GM18505 (cell line): ENCODE measurements at regions not wholly inside any gene's neighbourhood (a gene's known extent, or its start where the extent isn't known, plus 50 kb on each side); places are given as distances from the start of the nearest gene placed in this dataset.
"Not testable (repeated sequence)": the region's sequence is repeated elsewhere in the genome, so short reads cannot be mapped to it uniquely, and the experiment has no call there.

Experiments used
- ATAC-seq: cut with Tn5 transposase; IDR thresholded peaks from one replicate; pipeline ENCODE4 v1.9.1; 2021; ENCODE audit not compliant: unreplicated experiment
- POLR2A ChIP-seq: IDR thresholded peaks from 4 replicates; pipeline ENCODE4 v1.6.1; 2011; ENCODE audit warnings: borderline replicate concordance; ENCODE audit not compliant: insufficient read depth, insufficient read length; ENCODE audit errors: extremely low read depth

DNA sequence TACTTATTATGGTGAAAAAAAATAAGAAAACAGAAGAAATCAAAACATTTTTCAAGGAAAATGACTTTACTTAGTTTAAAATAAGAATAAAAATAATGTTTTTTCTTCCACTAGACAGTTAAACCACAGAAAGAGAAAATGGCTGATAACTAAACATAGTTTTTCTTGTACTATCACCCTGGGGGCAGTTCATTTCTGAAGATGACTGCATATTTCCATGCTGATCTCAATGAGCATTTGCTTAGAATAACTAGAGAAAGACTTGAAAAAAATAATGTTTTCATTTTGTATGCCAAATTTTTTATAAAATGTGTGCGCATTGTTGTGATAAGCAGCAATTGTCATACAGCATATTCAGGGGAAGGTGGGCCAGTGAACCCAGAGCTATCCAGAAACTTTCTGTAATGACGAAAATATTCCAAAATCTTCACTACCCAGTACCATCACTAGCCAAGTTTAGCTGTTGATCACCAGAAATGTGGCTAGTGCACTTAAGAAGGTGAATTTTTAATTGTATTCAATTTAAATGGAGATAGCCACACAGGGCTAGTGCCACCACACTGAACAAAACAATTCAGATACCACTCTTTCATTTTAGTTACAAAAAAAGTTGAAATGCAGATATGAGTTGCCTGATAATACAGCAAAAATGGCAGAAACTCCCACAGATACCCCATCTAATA, 513.4 kb upstream of the NETO1 start:
- TF ChIP-seq POLR2A, result no peak
- ATAC-seq, result no peak

DNA sequence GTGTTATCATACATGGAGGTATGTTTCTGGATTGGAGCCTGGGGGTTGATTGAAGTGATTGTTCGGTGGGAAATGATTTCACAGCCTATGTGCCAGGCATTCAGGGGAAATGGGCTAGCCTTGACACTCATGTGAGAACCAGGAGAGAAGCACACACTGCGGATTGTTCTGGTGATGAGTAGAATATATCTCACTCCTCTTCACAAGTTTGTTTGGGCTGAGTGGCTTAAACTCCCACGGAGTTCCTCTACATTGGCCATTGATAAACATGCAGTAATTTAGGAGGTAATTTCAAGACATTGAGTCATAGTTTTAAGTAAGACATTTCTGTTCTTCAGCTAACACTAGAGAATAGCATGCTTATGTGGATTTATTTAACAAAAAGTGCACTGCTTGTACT, 498.9 kb upstream of the NETO1 start:
- ATAC-seq, result no peak
- TF ChIP-seq POLR2A, result no peak

DNA sequence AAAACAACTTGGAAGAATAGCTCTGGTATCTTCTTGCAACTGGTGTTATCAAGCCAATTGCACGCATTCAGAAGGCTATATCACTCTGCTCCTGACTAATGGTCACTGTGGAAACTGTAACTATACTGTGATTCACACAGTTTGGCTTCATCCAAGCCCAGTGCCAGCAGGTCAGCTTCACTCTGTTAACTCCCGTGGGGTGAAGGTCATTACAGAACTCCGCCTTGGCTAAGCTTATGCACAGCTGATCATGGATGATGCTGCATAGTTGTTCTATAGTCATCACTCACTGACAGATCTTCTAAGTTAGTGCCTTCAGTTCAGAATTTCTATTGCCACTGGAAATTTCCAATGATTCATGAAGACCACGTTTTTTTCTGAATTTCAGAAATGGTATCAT, 497.2 kb upstream of the NETO1 start:
- no peak for TF ChIP-seq POLR2A
- no peak for ATAC-seq

DNA sequence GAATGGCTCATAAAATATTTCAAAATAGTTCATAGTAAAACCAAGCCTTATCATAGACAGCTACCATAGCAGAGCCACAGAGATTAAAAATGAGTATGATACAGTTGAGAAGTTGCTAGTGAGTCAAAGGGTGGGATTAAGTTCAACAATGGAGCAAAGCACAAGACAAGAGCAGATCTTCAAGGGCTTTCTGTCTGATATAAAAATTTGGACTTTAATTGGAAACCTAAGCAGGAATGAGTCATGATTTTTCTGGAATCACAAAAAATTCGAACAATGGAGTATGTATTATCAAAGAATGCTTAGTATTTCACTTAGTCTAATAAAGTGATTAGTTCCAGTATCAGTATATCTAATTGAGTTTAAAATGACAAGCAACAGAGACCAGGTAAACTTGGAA, 487.3 kb upstream of the NETO1 start:
- no peak for TF ChIP-seq POLR2A
- ATAC-seq, result no peak

DNA sequence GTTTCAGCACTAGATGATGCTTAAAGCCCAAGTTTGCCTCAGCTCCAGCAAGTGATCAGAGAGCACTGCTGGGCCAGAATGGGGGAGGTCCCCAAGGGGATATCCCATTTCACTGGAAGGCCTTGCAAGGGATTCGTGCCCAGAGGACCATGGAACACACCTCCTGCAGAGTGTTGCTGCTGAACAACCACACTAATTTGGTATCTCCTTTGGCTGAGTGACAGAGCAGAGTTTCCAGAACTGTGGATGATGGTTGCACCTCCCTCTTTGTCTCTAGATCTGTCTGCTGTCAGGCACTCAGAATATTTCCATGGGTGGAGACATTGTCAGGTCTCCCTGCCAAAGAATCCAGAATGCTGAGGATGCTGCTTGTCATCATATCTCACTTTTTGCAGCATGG, 484.8 kb upstream of the NETO1 start:
- no peak for TF ChIP-seq POLR2A
- no peak for ATAC-seq

DNA sequence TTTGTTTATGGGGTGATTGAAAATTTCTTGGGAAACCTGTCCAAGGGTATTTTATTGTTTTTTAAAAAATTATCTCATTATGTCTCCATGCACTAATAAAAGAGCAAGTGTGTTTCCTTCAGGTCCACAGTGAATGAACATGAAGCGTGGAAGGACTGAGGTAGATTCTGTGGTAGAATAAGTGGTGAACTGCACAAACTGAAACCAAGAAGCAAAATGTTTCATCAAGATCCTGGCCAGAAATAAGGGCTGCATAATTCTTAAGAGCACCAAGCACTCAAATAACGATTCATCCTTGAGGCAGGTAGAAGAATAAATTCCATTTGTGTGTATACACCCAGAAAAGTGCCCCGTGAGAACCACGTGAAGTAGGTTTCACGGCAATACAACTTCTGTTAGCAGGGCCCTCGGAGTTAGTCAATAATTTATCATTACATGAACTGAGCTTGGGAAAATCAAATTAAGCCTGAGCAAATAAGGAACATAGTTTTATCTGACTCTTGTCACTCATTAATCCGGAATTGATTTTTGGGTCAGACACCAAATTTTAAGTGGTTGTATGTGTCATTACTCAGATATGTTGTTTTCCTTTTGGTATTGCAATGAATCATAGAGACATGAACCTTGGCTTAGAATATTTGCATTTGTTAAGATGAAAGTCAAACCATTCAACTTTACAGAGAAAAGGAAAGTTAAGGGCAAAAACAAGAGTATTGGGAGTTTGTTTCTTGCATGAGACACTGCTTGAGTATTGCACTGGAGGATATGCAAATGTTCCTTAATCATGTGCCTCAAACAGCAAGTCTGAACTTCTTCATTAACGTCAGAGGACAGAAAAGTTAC, 472.6 kb upstream of the NETO1 start:
- ATAC-seq, result no peak

DNA sequence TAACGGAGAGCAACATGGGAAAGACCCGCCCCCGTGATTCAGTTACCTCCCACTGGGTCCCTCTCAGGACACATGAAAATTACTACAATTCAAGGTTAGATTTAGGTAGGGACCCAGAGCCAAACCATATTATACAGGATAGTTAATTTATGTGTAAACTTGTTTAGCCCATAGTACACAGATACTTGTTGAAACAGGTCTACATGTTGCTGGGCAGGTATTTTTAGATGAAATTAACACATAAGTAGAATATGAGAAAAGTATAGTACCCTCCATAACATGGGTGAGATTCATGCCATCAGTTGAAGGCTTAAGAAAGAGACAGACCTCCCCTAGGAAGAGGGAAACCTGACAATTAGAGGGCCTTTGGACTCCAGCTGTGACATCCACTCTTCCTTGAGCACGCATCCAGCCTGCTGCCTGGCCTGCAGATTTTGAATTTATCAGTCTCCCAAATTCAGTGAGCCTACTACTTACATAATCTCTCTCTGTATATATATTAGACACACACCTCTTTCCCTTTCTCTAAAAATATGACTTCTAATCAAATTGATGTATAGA, 463.5 kb upstream of the NETO1 start:
- ATAC-seq, result no peak

More for the DNA sequence above, 472.6 kb upstream of the NETO1 start:
- TF ChIP-seq POLR2A, result no peak

DNA sequence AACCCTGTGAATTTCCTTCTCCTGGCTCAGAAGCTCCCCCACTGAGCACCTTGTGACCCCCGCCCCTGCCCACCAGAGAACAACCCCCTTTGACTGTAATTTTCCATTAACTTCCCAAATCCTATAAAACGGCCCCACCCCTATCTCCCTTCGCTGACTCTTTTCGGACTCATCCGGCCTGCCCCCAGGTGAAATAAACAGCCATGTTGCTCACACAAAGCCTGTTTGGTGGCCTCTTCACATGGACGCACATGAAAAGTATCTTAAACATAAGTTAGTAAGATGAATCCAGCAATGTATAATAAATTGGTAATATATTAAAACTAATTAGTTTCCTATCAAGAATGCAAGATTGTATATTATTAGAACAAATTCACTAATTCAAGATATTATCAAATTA, 462.3 kb upstream of the NETO1 start:
- not testable (repeated sequence) for ATAC-seq

More for the DNA sequence above, 463.5 kb upstream of the NETO1 start:
- no peak for TF ChIP-seq POLR2A

DNA sequence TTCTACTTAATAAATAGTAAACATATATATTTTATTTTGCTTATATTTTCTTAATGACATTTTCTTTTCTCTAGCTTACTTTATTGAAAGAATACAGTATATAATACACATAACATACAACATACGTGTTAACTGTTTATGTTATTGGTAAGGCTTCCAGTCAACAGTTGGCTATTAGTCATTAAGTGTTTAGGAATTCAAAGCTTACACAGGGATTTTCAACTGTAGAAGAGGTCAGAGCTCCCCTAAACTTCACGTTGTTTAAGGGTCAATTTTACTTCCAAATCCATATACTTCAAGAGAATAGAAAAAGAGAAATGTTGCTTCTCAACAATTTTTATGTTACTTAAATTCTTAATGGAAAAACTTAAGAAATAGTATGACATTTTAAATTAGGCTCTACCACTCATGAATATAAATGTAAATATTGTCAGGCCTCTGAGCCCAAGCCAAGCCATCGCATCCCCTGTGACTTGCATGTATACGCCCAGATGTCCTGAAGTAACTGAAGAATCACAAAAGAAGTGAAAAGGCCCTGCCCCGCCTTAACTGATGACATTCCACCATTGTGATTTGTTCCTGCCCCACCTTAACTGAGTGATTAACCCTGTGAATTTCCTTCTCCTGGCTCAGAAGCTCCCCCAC, 456.5 kb upstream of the NETO1 start:
- ATAC-seq, result not testable (repeated sequence)

DNA sequence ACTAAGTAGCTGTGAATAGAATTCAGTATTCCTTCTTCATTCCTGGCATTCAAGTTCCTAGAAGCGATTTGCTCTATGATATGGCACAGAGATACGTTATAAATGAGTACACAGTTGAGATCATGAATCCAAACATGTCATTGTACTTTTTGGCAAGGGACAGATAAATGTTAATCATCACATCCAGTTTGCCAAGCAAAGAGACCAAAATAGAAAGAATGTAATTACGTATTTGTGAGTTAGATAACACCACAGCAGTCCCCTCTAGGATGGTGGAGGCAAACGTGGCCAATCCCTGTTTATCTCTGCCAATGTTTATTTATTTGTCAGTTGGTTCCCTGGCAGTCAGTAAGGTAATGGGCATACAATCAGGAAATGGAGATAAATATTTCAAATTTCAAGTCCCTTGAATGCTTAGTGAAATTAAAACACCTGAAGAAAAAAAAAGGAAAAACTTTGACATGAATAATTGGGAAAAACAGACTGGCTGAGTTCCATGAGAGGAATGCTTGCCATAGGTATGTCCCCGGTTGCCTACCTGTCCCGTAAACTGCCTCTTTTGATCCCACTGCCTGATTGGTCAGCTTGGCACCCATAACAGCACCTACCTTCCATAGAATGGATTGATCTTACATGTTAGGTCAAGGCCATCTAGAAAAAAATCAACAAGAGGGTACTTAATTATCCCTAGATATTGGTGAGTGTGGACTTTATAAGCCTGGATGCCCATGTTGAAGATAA, 451.1 kb upstream of the NETO1 start:
- no peak for ATAC-seq
- TF ChIP-seq POLR2A, result no peak

DNA sequence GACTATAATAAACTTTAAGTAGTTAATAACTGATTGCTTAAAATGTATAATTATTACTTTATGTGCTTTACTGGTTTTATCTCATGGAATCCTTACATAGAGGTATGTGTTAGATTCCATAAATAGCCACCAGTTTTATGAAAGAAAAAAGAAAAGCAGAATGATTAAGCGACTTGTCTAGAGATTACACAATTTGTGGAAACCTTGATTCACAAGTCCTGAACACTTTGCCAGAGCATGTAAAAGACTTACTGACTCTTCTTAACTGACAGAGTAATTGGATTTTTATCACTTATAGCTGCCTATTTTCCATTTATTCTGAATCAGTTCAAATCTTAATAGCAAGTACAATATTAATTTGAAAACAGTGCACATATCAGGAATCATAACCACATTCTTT, 448.7 kb upstream of the NETO1 start:
- TF ChIP-seq POLR2A, result no peak
- no peak for ATAC-seq

DNA sequence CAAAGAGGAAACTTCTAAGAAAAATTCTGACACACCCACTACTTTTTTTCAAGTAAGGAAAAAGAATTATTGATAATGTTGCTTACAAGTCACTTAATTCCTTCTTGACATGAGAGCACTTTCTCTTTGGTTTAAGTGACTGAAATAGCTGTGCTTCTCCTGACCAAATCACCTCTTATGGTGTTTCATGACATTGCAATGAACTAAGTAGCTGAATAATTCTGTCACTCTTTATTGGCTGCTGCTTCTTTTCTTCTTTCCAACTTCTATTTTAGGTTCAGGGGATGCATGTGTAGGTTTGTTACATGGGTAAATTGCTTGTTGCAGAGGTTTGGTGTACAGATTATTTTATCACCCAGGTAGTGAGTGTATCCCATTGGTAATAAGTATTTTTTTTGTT, 447.6 kb upstream of the NETO1 start:
- no peak for TF ChIP-seq POLR2A
- no peak for ATAC-seq

DNA sequence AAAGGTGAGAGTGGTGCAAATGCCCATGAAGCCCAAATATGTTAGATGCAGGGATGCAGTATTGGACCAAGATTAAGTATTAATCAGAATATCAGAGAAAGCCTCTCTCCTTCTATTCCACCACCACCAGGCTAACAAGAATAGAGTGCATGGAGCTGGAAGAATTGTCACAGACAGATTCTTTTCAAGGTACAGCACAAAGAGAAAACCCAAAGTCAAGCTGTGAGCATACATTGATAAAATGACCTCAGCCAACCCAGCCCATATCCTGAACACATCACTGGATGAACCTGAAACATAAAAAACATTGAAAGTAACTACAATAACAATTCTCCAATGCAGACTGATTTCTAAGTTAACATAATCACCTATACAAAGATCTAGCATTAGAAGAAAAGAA, 445.7 kb upstream of the NETO1 start:
- no peak for ATAC-seq
- no peak for TF ChIP-seq POLR2A
